H1 (cell line): ENCODE measurements at regions not wholly inside any gene's neighbourhood (a gene's known extent, or its start where the extent isn't known, plus 50 kb on each side); places are given as distances from the start of the nearest gene placed in this dataset.

Experiments
- CTCF ChIA-PET: fragments of 300-600 bp; sonication (Branson Sonifier 250); formaldehyde crosslinking; loops from one replicate; lab custom pipeline; 2021; ENCODE audit not compliant: partially characterized antibody; lab: Charles Lee
- POLR2A ChIA-PET: fragments of 300-600 bp; sonication (Branson Sonifier 250); formaldehyde crosslinking; loops from one replicate; lab custom pipeline; 2021; ENCODE audit warnings: inconsistent platforms; ENCODE audit not compliant: partially characterized antibody; lab: Charles Lee
- DNase-seq, 2 experiments: peaks; one replicate each; pipeline versions ENCODE4 v3.0.0 to v3.0.0-alpha.2; 2010 to 2022; ENCODE audit warnings: low spot score in 2 of 2, low read depth in 1 of 2, mixed read lengths in 1 of 2
- FAIRE-seq: peaks from 2 replicates; lab custom pipeline; 2011; peaks lifted over from hg19 to GRCh38; lab: Jason Lieb, UNC
- H2AFZ ChIP-seq: 2 replicates; pipeline ENCODE4 v1.8.1; 2012; ENCODE audit warnings: low read length, inconsistent platforms
- H2AK5ac ChIP-seq: 2 replicates; pipeline ENCODE4 v1.6.1; 2013; ENCODE audit warnings: low read depth, low read length
- H2BK120ac ChIP-seq: replicated peaks from 2 replicates; pipeline ENCODE3; 2013; ENCODE audit warnings: low read depth, low read length, inconsistent platforms
- H2BK12ac ChIP-seq: 2 replicates; pipeline ENCODE4 v1.6.1; 2013; ENCODE audit warnings: low read depth, low read length
- H2BK15ac ChIP-seq: 2 replicates; pipeline ENCODE4 v1.6.1; 2013; ENCODE audit warnings: low read length
- H2BK20ac ChIP-seq: 2 replicates; pipeline ENCODE4 v1.6.1; 2013; ENCODE audit warnings: low read length
- H2BK5ac ChIP-seq: 2 replicates; pipeline ENCODE4 v1.6.1; 2013; ENCODE audit warnings: low read depth, low read length
- H3K14ac ChIP-seq: 2 replicates; pipeline ENCODE4 v1.6.1; 2013; ENCODE audit warnings: inconsistent platforms; ENCODE audit not compliant: insufficient read length
- H3K18ac ChIP-seq: 2 replicates; pipeline ENCODE4 v1.6.1; 2013; ENCODE audit warnings: low read length; ENCODE audit errors: extremely low read depth
- H3K23ac ChIP-seq: 2 replicates; pipeline ENCODE4 v1.6.1; 2013; ENCODE audit warnings: inconsistent platforms; ENCODE audit not compliant: insufficient read length
- H3K23me2 ChIP-seq: 2 replicates; pipeline ENCODE4 v1.6.1; 2013; ENCODE audit warnings: low read depth, low read length
- H3K27ac ChIP-seq: 2 replicates; pipeline ENCODE4 v1.6.1; 2011; ENCODE audit warnings: low read depth, low read length, inconsistent platforms
- H3K27me3 ChIP-seq, 4 experiments: replicated peaks in 1 of 4; 1 replicate in 1 of 4; 2 replicates in 3 of 4; pipeline versions ENCODE4 v1.6.1 to v1.8.1; 2011 to 2013; ENCODE audit warnings: low read length in 3 of 4, mild to moderate bottlenecking in 3 of 4, inconsistent platforms in 2 of 4, mixed read lengths in 2 of 4, moderate library complexity in 1 of 4; ENCODE audit not compliant: control insufficient read depth in 3 of 4, insufficient read depth in 3 of 4; ENCODE audit errors: extremely low read depth in 1 of 4
- H3K36me3 ChIP-seq, 4 experiments: 2 replicates each; pipeline versions ENCODE4 v1.6.1 to v1.8.1; 2011 to 2013; ENCODE audit warnings: mild to moderate bottlenecking in 4 of 4, low read length in 3 of 4, moderate library complexity in 2 of 4, control low read depth in 1 of 4, inconsistent platforms in 1 of 4; ENCODE audit not compliant: insufficient read depth in 4 of 4, control insufficient read depth in 2 of 4
- H3K4ac ChIP-seq: replicated peaks from 2 replicates; pipeline ENCODE3; 2013; ENCODE audit warnings: low read length, low read depth, mixed read lengths, inconsistent platforms; ENCODE audit not compliant: insufficient read length
- H3K4me1 ChIP-seq, 4 experiments: replicated peaks in 1 of 4; 1 replicate in 1 of 4; 2 replicates in 3 of 4; pipeline versions ENCODE4 v1.6.1 to v1.8.1; 2011 to 2013; ENCODE audit warnings: low read length in 3 of 4, inconsistent platforms in 2 of 4, mixed read lengths in 1 of 4; ENCODE audit not compliant: insufficient read depth in 4 of 4, control insufficient read depth in 3 of 4
- H3K4me2 ChIP-seq, 2 experiments: 2 replicates each; pipeline versions ENCODE4 v1.6.1 to v1.8.1; 2011 to 2013; ENCODE audit warnings: low read depth in 2 of 2, low read length in 2 of 2, control low read depth in 1 of 2, inconsistent platforms in 1 of 2, mild to moderate bottlenecking in 1 of 2; ENCODE audit not compliant: insufficient read depth in 1 of 2
- H3K4me3 ChIP-seq, 4 experiments: fragments of 200-600, 300-600 bp in 1 of 4; sonication (generic), shearing (Covaris generic), sonication (Bioruptor Twin) in 1 of 4; 2 replicates each; pipeline versions ENCODE4 v1.5.1 to v1.8.1; 2011 to 2016; ENCODE audit warnings: low read length in 4 of 4, low read depth in 3 of 4, control low read depth in 2 of 4, inconsistent platforms in 2 of 4, mild to moderate bottlenecking in 2 of 4, mixed read lengths in 1 of 4, moderate library complexity in 1 of 4; ENCODE audit not compliant: insufficient read depth in 2 of 4; ENCODE audit errors: extremely low read depth in 1 of 4
- H3K56ac ChIP-seq: replicated peaks from 2 replicates; pipeline ENCODE3; 2013; ENCODE audit warnings: low read depth, mild to moderate bottlenecking, mixed read lengths, low read length, inconsistent platforms; ENCODE audit not compliant: insufficient read length
- H3K79me1 ChIP-seq: 2 replicates; pipeline ENCODE4 v1.6.1; 2013; ENCODE audit warnings: low read depth, low read length, control low read depth
- H3K79me2 ChIP-seq, 2 experiments: 2 replicates each; pipeline versions ENCODE4 v1.6.1 to v1.8.1; 2012 to 2013; ENCODE audit warnings: low read length in 2 of 2, mild to moderate bottlenecking in 2 of 2, inconsistent platforms in 1 of 2; ENCODE audit not compliant: insufficient read depth in 2 of 2, control insufficient read depth in 1 of 2
- H3K9ac ChIP-seq, 4 experiments: replicated peaks in 1 of 4; 1 replicate in 1 of 4; 2 replicates in 3 of 4; pipeline versions ENCODE4 v1.6.1 to v1.8.1; 2011 to 2013; ENCODE audit warnings: low read depth in 3 of 4, low read length in 3 of 4, control low read depth in 2 of 4, mild to moderate bottlenecking in 2 of 4, moderate library complexity in 2 of 4, inconsistent platforms in 1 of 4; ENCODE audit errors: extremely low read depth in 1 of 4
- H3K9me3 ChIP-seq, 2 experiments: 2 replicates each; pipeline versions ENCODE4 v1.6.1 to v1.8.1; 2012 to 2013; ENCODE audit warnings: mild to moderate bottlenecking in 2 of 2, moderate library complexity in 2 of 2, control low read depth in 1 of 2, inconsistent platforms in 1 of 2, low read depth in 1 of 2, low read length in 1 of 2, mixed read lengths in 1 of 2; ENCODE audit not compliant: insufficient read depth in 2 of 2
- H4K20me1 ChIP-seq, 2 experiments: replicated peaks in 1 of 2; 2 replicates each; pipeline versions ENCODE3 to v1.8.1; 2011 to 2013; ENCODE audit warnings: inconsistent platforms in 2 of 2, low read length in 2 of 2, mild to moderate bottlenecking in 1 of 2; ENCODE audit not compliant: insufficient read depth in 2 of 2, control insufficient read depth in 1 of 2
- H4K5ac ChIP-seq: 2 replicates; pipeline ENCODE4 v1.6.1; 2013; ENCODE audit warnings: low read length, low read depth, mixed read lengths, inconsistent platforms; ENCODE audit not compliant: insufficient read length
- H4K8ac ChIP-seq: 2 replicates; pipeline ENCODE4 v1.8.0; 2013; ENCODE audit warnings: mild to moderate bottlenecking, moderate library complexity, low read length, inconsistent platforms; ENCODE audit not compliant: insufficient read depth; ENCODE audit errors: extremely low read depth
- H4K91ac ChIP-seq: replicated peaks from 2 replicates; pipeline ENCODE3; 2013; ENCODE audit warnings: low read length, mixed read lengths, inconsistent platforms; ENCODE audit not compliant: insufficient read length
- ASH2L ChIP-seq: fragments of 200-600, 300-600 bp; sonication (generic); IDR thresholded peaks from one replicate; pipeline ENCODE4 v1.7.1; 2017; ENCODE audit warnings: low read length
- CEBPB ChIP-seq: IDR thresholded peaks from 2 replicates; pipeline ENCODE4 v1.6.1; 2012; ENCODE audit warnings: low read depth, low read length
- CHD1 ChIP-seq: IDR thresholded peaks from 2 replicates; pipeline ENCODE4 v1.6.1; 2012; ENCODE audit warnings: low read depth, low read length, improper control_type of control experiment
- EZH2 ChIP-seq: fragments of 200-600 bp; sonication (generic); IDR thresholded peaks from 2 replicates; pipeline ENCODE4 v1.7.1; 2012; ENCODE audit warnings: low read depth, mild to moderate bottlenecking, moderate library complexity, low read length, inconsistent platforms; ENCODE audit not compliant: severe bottlenecking
- GABPA ChIP-seq: IDR thresholded peaks from 2 replicates; pipeline ENCODE4 v1.6.1; 2011; ENCODE audit warnings: mild to moderate bottlenecking, low read length, moderate library complexity, borderline replicate concordance; ENCODE audit not compliant: insufficient read depth
- HDAC6 ChIP-seq: IDR thresholded peaks from one replicate; pipeline ENCODE4 v1.7.1; 2012; ENCODE audit warnings: low read depth, mild to moderate bottlenecking, inconsistent platforms, low read length, moderate library complexity
- KDM4A ChIP-seq: IDR thresholded peaks from one replicate; pipeline ENCODE4 v1.7.1; 2012; ENCODE audit warnings: low read depth, mild to moderate bottlenecking, moderate library complexity, low read length, inconsistent platforms; ENCODE audit not compliant: severe bottlenecking
- KDM5A ChIP-seq: fragments of 200-600 bp; IDR thresholded peaks from 2 replicates; pipeline ENCODE4 v1.7.1; 2012; ENCODE audit warnings: mild to moderate bottlenecking, low read length, inconsistent platforms, mixed read lengths
- SIN3A ChIP-seq, 2 experiments: IDR thresholded peaks in 1 of 2; conservative IDR thresholded peaks in 1 of 2; 2 replicates each; pipeline ENCODE4 v1.6.1; 2011 to 2012; ENCODE audit warnings: low read length in 2 of 2, improper control_type of control experiment in 1 of 2, low read depth in 1 of 2, mild to moderate bottlenecking in 1 of 2
- SUZ12 ChIP-seq: fragments of 200-600 bp; sonication (generic); IDR thresholded peaks from 2 replicates; pipeline ENCODE4 v1.6.1; 2012; ENCODE audit warnings: mild to moderate bottlenecking, inconsistent platforms, low read length, moderate library complexity, mixed read lengths
- TAF7 ChIP-seq: optimal IDR thresholded peaks from 2 replicates; pipeline ENCODE3; 2011; ENCODE audit warnings: low read depth, mild to moderate bottlenecking, inconsistent platforms, low read length, moderate library complexity, borderline replicate concordance
- WGBS, 2 experiments: shearing (Covaris generic) in 1 of 2; methylation state at CpG; one replicate each; pipeline versions ENCODE4 v1.1.6 to v1.1.7; 2013 to 2015; ENCODE audit warnings: low lambda C conversion rate in 2 of 2, mixed read lengths in 2 of 2, inconsistent platforms in 1 of 2, low coverage in 1 of 2, missing lambda C conversion rate in 1 of 2; ENCODE audit not compliant: insufficient replicate concordance in 2 of 2, insufficient coverage in 1 of 2, insufficient read length in 1 of 2; ENCODE audit errors: extremely low coverage in 1 of 2, missing lambda C conversion rate in 1 of 2; 5-methylcytosine and 5-hydroxymethylcytosine counted together
- TF ChIP-seq, protein P1 (sequence below): IDR thresholded peaks from 2 replicates; pipeline ENCODE4 v1.6.1; 2012; ENCODE audit warnings: inconsistent platforms
- TF ChIP-seq, protein P2 (sequence below): IDR thresholded peaks from 2 replicates; pipeline ENCODE4 v1.6.1; 2012; ENCODE audit warnings: inconsistent platforms

DNA sequence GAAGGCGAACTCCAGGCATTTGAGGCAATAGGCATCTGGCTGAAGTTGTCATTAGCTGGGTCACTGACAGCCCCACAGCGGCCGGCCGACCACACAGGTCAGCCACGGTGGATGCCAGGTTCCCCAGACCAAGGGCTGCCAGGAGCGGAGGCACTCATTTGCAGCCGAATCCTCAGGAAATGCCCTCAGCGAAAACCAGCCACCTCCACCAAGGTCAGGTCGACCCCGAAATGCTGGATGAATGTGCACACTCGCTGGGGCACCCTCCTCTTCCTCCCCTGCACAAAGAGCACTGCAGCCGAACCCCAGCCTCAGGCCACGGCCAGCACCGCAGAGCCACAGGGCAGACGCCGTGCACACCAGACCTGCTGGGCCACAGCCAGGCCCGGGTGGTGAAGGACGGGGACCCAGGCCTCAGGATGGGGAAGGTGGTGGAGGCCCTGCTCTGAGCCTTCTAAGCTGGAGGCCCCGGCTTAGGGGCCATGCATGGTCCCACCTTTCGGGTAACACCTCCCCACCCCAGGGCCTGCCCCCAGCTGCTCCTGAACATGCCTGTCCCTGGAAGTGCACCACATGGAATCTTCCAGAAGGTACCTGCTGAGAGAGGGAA lies 206.0 kb downstream of the BRD1 start:
- DNase-seq, result no peak
- no peaks in the 10 kb centered on the region; a peak in 1 of 7 replicates for H3K4me1 ChIP-seq
- no peaks in the 10 kb centered on the region for H3K27me3 ChIP-seq
- no peak overlapping the region for H3K27ac ChIP-seq
- ChIA-PET CTCF (interaction anchor here (1.3 to 1.4 kb wide), 2 partner anchors 188 to 317 kb away, joined by 3 to 5 read pairs; no protein-coding TSS in a partner anchor), POLR2A (no interaction called here)
- no peak overlapping the region for H4K8ac ChIP-seq
- no peak overlapping the region for H2AK5ac ChIP-seq
- H2BK15ac ChIP-seq, result no peak overlapping the region
- no peak overlapping the region for H3K18ac ChIP-seq
- H3K9ac ChIP-seq, result no peak overlapping the region
- H4K91ac ChIP-seq, result no peak overlapping the region
- H2AFZ ChIP-seq, result no peak overlapping the region
- 86% methylated on average over 20 of the region's 20 CpGs; no CpG with 5 or more reads in 1 of the 2 experiments for WGBS, 2 experiments
- no peak overlapping the region for H2BK5ac ChIP-seq
- no peak overlapping the region for H3K23ac ChIP-seq
- no peak overlapping the region for H3K4ac ChIP-seq
- no peaks in the 10 kb centered on the region for H3K23me2 ChIP-seq
- no peak overlapping the region for H3K4me2 ChIP-seq
- no peak overlapping the region for H2BK20ac ChIP-seq
- H3K14ac ChIP-seq, result no peak overlapping the region
- H3K4me3 ChIP-seq, result no peak overlapping the region
- no peaks in the 10 kb centered on the region for H3K9me3 ChIP-seq
- H2BK12ac ChIP-seq, result no peak overlapping the region
- FAIRE-seq, result no peak
- no peak overlapping the region for H4K5ac ChIP-seq
- H2BK120ac ChIP-seq, result no peak overlapping the region
- H4K20me1 ChIP-seq, result no peaks in the 10 kb centered on the region
- H3K36me3 ChIP-seq, result no peaks in the 10 kb centered on the region
- H3K79me1 ChIP-seq, result no peaks in the 10 kb centered on the region
- H3K56ac ChIP-seq, result no peak overlapping the region
- no peaks in the 10 kb centered on the region for H3K79me2 ChIP-seq
- TF ChIP-seq, protein P1, sequence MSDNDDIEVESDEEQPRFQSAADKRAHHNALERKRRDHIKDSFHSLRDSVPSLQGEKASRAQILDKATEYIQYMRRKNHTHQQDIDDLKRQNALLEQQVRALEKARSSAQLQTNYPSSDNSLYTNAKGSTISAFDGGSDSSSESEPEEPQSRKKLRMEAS, result no peak
- TF ChIP-seq KDM5A, result no peak
- no peak for TF ChIP-seq TAF7
- TF ChIP-seq GABPA, result no peak
- no peak for TF ChIP-seq EZH2
- no peak for TF ChIP-seq ASH2L
- no peak for TF ChIP-seq HDAC6
- TF ChIP-seq SUZ12, result no peak
- TF ChIP-seq, protein P2, sequence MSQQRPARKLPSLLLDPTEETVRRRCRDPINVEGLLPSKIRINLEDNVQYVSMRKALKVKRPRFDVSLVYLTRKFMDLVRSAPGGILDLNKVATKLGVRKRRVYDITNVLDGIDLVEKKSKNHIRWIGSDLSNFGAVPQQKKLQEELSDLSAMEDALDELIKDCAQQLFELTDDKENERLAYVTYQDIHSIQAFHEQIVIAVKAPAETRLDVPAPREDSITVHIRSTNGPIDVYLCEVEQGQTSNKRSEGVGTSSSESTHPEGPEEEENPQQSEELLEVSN, result no peak
- TF ChIP-seq KDM4A, result no peak
- no peak for TF ChIP-seq SIN3A (conservative IDR thresholded peaks at IDR 0.05 in 1 of 2, IDR thresholded peaks at IDR 0.05 in 1 of 2; ENCODE audit: low read depth in 1 of 2, low read length in 2 of 2)
- no peak for TF ChIP-seq CEBPB
- TF ChIP-seq CHD1, result no peak
